GM21367 (cell line): ENCODE measurements at regions not wholly inside any gene's neighbourhood (a gene's known extent, or its start where the extent isn't known, plus 50 kb on each side); places are given as distances from the start of the nearest gene placed in this dataset.

Experiments
- ATAC-seq: cut with Tn5 transposase; IDR thresholded peaks from one replicate; pipeline ENCODE4 v1.9.1; 2021; ENCODE audit not compliant: unreplicated experiment

GRCh38 chr10:6781133-6781770, 201.2 kb upstream of the PRKCQ start:
- no peak for ATAC-seq

GRCh38 chr10:6780008-6780677, 200.1 kb upstream of the PRKCQ start:
- no peak for ATAC-seq

GRCh38 chr10:6778992-6779701, 199.1 kb upstream of the PRKCQ start:
- ATAC-seq = no peak

- no peak for ATAC-seq
Measured at GRCh38 chr10:6776170-6776569, 196.1 kb upstream of the PRKCQ start.

- ATAC-seq = no peak
Measured at GRCh38 chr10:6774406-6774805, 194.3 kb upstream of the PRKCQ start.

GRCh38 chr10:6771331-6771730, 191.3 kb upstream of the PRKCQ start:
- no peak for ATAC-seq

- ATAC-seq = no peak
Measured at GRCh38 chr10:6770846-6771245, 190.8 kb upstream of the PRKCQ start.

GRCh38 chr10:6769704-6770417, 189.8 kb upstream of the PRKCQ start:
- ATAC-seq = peak; percentile 77

- ATAC-seq = no peak
Measured at GRCh38 chr10:6766131-6766801, 186.2 kb upstream of the PRKCQ start.

- ATAC-seq = no peak
Measured at GRCh38 chr10:6763423-6763822, 183.3 kb upstream of the PRKCQ start.

- no peak for ATAC-seq
Measured at GRCh38 chr10:6763001-6763400, 182.9 kb upstream of the PRKCQ start.

- ATAC-seq = no peak
Measured at GRCh38 chr10:6759961-6760360, 179.9 kb upstream of the PRKCQ start.

- no peak for ATAC-seq
Measured at GRCh38 chr10:6757158-6757557, 177.1 kb upstream of the PRKCQ start.

GRCh38 chr10:6756716-6757115, 176.6 kb upstream of the PRKCQ start:
- ATAC-seq = no peak

GRCh38 chr10:6755781-6756460, 175.8 kb upstream of the PRKCQ start:
- ATAC-seq = peak; percentile 69

- ATAC-seq = no peak
Measured at GRCh38 chr10:6753644-6754043, 173.6 kb upstream of the PRKCQ start.

GRCh38 chr10:6751363-6751762, 171.3 kb upstream of the PRKCQ start:
- no peak for ATAC-seq

GRCh38 chr10:6748981-6749635, 169.0 kb upstream of the PRKCQ start:
- no peak for ATAC-seq

- no peak for ATAC-seq
Measured at GRCh38 chr10:6748029-6748428, 168.0 kb upstream of the PRKCQ start.

GRCh38 chr10:6746782-6747181, 166.7 kb upstream of the PRKCQ start:
- ATAC-seq = no peak
